ENCODE measurements at regions not wholly inside any gene's neighbourhood (a gene's known extent, or its start where the extent isn't known, plus 50 kb on each side); places are given as distances from the start of the nearest gene placed in this dataset.

DNA sequence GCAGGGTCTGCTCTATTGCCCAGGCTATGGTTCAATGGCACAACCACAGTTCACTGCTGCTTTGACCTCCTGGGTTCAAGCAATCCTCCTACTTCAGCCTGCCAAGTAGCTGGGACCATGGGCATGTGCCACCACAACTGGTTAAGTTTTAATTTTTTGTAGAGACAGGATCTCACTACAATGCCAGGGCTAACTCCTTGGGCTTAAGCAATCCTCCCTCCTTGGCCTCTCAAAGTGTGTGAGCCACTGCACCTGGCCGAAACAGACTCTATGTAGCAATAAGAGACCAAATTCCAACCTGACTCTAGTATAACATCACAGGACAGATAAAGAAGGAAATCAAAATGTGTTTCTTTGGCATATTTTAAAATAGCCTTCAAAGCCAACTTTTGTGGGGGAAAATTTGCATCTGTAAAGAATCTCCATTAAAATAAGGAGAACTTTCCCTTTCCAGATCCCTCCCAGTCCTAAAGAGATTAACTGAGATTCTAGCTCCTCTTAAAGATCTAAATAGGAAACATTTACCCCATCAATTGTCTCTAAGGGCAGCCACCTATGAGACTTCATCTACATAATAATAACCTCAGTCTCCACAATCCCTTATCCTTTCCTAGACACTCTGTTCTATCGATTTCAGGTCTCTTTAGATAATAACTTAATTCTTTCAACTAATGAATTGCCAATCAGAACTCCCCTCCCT, 94.7 kb upstream of the PLCB4 start:
- TF ChIP-seq, protein P1, sequence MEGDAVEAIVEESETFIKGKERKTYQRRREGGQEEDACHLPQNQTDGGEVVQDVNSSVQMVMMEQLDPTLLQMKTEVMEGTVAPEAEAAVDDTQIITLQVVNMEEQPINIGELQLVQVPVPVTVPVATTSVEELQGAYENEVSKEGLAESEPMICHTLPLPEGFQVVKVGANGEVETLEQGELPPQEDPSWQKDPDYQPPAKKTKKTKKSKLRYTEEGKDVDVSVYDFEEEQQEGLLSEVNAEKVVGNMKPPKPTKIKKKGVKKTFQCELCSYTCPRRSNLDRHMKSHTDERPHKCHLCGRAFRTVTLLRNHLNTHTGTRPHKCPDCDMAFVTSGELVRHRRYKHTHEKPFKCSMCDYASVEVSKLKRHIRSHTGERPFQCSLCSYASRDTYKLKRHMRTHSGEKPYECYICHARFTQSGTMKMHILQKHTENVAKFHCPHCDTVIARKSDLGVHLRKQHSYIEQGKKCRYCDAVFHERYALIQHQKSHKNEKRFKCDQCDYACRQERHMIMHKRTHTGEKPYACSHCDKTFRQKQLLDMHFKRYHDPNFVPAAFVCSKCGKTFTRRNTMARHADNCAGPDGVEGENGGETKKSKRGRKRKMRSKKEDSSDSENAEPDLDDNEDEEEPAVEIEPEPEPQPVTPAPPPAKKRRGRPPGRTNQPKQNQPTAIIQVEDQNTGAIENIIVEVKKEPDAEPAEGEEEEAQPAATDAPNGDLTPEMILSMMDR (IDR thresholded peaks at IDR 0.05): no peak
- no peaks in the 10 kb centered on the region for H3K9me3 Mint-ChIP-seq

DNA sequence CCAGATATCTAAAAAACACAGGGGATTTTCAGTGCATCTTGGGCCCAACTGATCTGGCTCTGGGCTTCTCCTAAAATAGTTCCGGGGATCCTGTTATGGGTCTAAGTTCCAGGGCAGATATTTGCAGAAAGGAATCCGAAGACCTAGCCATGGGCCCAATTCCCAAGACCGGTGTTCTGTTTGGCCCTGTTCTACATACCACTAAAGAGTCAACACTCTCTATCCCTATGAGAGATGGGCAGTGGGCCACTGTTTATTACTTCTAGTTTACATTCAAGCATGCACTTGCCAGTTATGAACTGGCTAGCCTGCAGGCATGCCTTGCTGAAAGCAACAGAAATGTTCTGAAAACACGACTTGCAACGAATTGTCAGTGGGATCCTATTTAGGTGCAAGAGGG, 87.4 kb upstream of the PLCB4 start:
- Mint-ChIP-seq H3K4me3 (no peak overlapping the region), H3K27ac (no peak overlapping the region), H3K27me3 (ENCODE audit: low read depth, poor library complexity) (no peaks in the 10 kb centered on the region), H3K9me3 (no peaks in the 10 kb centered on the region), H3K4me1 (peaks cover 6% of the 10 kb centered on the region), H3K36me3 (ENCODE audit: low read depth) (no peaks in the 10 kb centered on the region)
- TF ChIP-seq, protein P1 (IDR thresholded peaks at IDR 0.05): no peak
- DNase-seq: no peak

More for the DNA sequence above, 94.7 kb upstream of the PLCB4 start:
- no peak overlapping the region for H3K4me3 Mint-ChIP-seq
- H3K27me3 Mint-ChIP-seq (ENCODE audit: low read depth, poor library complexity): no peaks in the 10 kb centered on the region
- peaks cover 19% of the 10 kb centered on the region for H3K4me1 Mint-ChIP-seq
- H3K36me3 Mint-ChIP-seq (ENCODE audit: low read depth): no peaks in the 10 kb centered on the region
- no peak for DNase-seq
- H3K27ac Mint-ChIP-seq: no peak overlapping the region

- peak overlapping the region; percentile 21 for H3K27ac Mint-ChIP-seq
- H3K4me1 Mint-ChIP-seq: peaks cover 6% of the 10 kb centered on the region
- no peaks in the 10 kb centered on the region for H3K27me3 Mint-ChIP-seq (ENCODE audit: low read depth, poor library complexity)
- no peaks in the 10 kb centered on the region for H3K9me3 Mint-ChIP-seq
- no peaks in the 10 kb centered on the region for H3K36me3 Mint-ChIP-seq (ENCODE audit: low read depth)
- DNase-seq: no peak
- no peak overlapping the region for H3K4me3 Mint-ChIP-seq
- TF ChIP-seq, protein P1 (IDR thresholded peaks at IDR 0.05): no peak
Observed at GRCh38 chr20:8983478-8984345, 85.2 kb upstream of the PLCB4 start.

- no peak for DNase-seq
- H3K36me3 Mint-ChIP-seq (ENCODE audit: low read depth): no peaks in the 10 kb centered on the region
- no peaks in the 10 kb centered on the region for H3K27me3 Mint-ChIP-seq (ENCODE audit: low read depth, poor library complexity)
- TF ChIP-seq, protein P1 (IDR thresholded peaks at IDR 0.05): no peak
- H3K27ac Mint-ChIP-seq: no peak overlapping the region
- H3K9me3 Mint-ChIP-seq: no peaks in the 10 kb centered on the region
- H3K4me1 Mint-ChIP-seq: peaks cover 6% of the 10 kb centered on the region
- no peak overlapping the region for H3K4me3 Mint-ChIP-seq
Observed at GRCh38 chr20:8986631-8987030, 82.3 kb upstream of the PLCB4 start.

DNA sequence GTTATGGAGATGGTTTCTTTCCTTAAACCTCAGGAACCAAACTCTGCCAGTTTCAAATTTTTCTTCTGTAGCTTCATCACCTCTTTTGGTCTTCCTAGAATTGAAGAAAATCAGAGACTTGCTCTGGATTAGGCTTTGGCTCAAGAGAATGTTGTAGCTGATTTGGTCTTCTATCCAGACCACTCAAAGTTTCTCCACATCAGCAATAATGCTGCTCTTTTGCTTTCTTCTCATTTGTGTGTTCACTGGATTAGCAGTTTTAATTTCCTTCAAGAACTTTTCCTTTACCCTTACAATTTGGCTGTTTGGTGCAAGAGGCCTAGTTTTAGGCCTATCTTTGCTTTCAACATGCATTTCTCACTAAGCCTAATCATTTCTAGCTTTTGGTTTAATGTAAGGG, 78.1 kb upstream of the PLCB4 start:
- Mint-ChIP-seq H3K27me3 (ENCODE audit: low read depth, poor library complexity) (peaks cover 4% of the 10 kb centered on the region), H3K9me3 (peaks cover 8% of the 10 kb centered on the region), H3K36me3 (ENCODE audit: low read depth) (peaks cover 5% of the 10 kb centered on the region), H3K4me1 (peaks cover under 1% of the 10 kb centered on the region), H3K27ac (peak overlapping the region; percentile 7), H3K4me3 (no peak overlapping the region)
- TF ChIP-seq, protein P1 (IDR thresholded peaks at IDR 0.05): no peak
- DNase-seq: no peak

All from nephron progenitor cell (in vitro differentiated cells).